Prostate gland (tissue), 2 donors: ENCODE measurements at regions not wholly inside any gene's neighbourhood (a gene's known extent, or its start where the extent isn't known, plus 50 kb on each side); places are given as distances from the start of the nearest gene placed in this dataset.

Experiments used
- POLR2A ChIP-seq: fragments of 450-650 bp; IDR thresholded peaks from one replicate; pipeline ENCODE4 v1.6.1; 2016; ENCODE audit warnings: antibody characterized with exemption, mild to moderate bottlenecking
- TF ChIP-seq, protein P1 (sequence below), 4 experiments: fragments of 200-600 bp in 2 of 4; fragments of 450-650 bp in 2 of 4; sonication (generic) in 2 of 4; IDR thresholded peaks; 1 replicate in 3 of 4; 2 replicates in 1 of 4; pipeline ENCODE4 v1.5.1; 2016 to 2019; ENCODE audit warnings: antibody characterized with exemption in 4 of 4, mild to moderate bottlenecking in 2 of 4, moderate library complexity in 2 of 4

DNA sequence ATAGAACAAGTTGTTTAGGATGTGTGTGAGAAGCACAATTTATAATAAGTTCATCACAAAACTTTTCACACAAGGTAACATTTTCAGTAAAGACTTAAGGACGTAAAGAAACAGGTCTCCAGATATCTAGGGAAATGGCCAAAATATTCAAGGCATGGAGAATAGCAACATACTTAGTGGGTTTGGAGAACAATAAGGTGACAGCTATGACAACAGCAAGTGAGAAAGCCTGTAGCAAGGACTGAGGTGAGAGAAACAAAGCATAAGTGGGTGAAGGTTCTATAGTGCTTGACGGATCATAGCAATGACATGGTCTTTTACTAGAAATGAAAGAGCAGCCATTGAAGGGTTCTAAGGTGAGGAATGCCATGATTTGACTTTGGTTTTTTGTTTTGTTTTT, 1337.3 kb downstream of the PCDH18 start:
- TF ChIP-seq, protein P1, sequence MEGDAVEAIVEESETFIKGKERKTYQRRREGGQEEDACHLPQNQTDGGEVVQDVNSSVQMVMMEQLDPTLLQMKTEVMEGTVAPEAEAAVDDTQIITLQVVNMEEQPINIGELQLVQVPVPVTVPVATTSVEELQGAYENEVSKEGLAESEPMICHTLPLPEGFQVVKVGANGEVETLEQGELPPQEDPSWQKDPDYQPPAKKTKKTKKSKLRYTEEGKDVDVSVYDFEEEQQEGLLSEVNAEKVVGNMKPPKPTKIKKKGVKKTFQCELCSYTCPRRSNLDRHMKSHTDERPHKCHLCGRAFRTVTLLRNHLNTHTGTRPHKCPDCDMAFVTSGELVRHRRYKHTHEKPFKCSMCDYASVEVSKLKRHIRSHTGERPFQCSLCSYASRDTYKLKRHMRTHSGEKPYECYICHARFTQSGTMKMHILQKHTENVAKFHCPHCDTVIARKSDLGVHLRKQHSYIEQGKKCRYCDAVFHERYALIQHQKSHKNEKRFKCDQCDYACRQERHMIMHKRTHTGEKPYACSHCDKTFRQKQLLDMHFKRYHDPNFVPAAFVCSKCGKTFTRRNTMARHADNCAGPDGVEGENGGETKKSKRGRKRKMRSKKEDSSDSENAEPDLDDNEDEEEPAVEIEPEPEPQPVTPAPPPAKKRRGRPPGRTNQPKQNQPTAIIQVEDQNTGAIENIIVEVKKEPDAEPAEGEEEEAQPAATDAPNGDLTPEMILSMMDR (IDR thresholded peaks at IDR 0.05), result no peak
- no peak for TF ChIP-seq POLR2A
